K562 (cell line): ENCODE measurements at regions not wholly inside any gene's neighbourhood (a gene's known extent, or its start where the extent isn't known, plus 50 kb on each side); places are given as distances from the start of the nearest gene placed in this dataset.

Experiments used
- ATAC-seq: fragments of 200-7000 bp; cut with Tn5 transposase; 3 replicates; pipeline ENCODE4 v1.9.1; 2020; ENCODE audit warnings: moderate library complexity
- BruUV-seq: library from RNA; stranded (reverse); fragments of 400-500 nt; replicated peaks from 2 replicates; lab custom pipeline; 2021; lab: Mats Ljungman, UMichigan
- CTCF ChIA-PET: fragments of 300-600 bp; formaldehyde crosslinking; extraction: SDS; loops from one replicate; lab custom pipeline; 2021; ENCODE audit warnings: low intra/inter-chr PET ratio; lab: Yijun Ruan, JAX
- POLR2A ChIA-PET: fragments of 300-600, 350-650 bp; sonication (Branson Sonifier 250); formaldehyde crosslinking; extraction: SDS; loops from one replicate; lab custom pipeline; 2021; ENCODE audit warnings: antibody characterized with exemption, inconsistent platforms; lab: Yijun Ruan, JAX
- DNase-seq, 4 experiments: peaks; one replicate each; pipeline versions ENCODE4 v3.0.0 to v3.0.0-alpha.2; 2011 to 2018; ENCODE audit warnings: low spot score in 3 of 4, mixed read lengths in 3 of 4; ENCODE audit errors: extremely low read depth in 1 of 4
- FAIRE-seq: peaks from 2 replicates; lab custom pipeline; 2011; peaks lifted over from hg19 to GRCh38; lab: Jason Lieb, UNC
- H2AFZ ChIP-seq: 2 replicates; pipeline ENCODE4 v1.6.0; 2011; ENCODE audit warnings: low read depth, low read length, control low read depth, inconsistent platforms
- H3K27ac ChIP-seq: fragments of 200-600 bp; 3 replicates; pipeline ENCODE4 v1.8.0; 2011; ENCODE audit warnings: low read depth, mild to moderate bottlenecking, control low read depth, inconsistent platforms, low read length, moderate library complexity, mixed read lengths; ENCODE audit errors: extremely low read depth
- H3K27me3 ChIP-seq, 2 experiments: fragments of 300-600 bp in 1 of 2; 2 replicates in 1 of 2; 3 replicates in 1 of 2; pipeline versions ENCODE4 v1.6.0 to v1.8.0; 2011; ENCODE audit warnings: inconsistent platforms in 2 of 2, low read length in 2 of 2, mild to moderate bottlenecking in 1 of 2, mixed read lengths in 1 of 2, moderate library complexity in 1 of 2; ENCODE audit not compliant: control insufficient read depth in 2 of 2, insufficient read depth in 2 of 2
- H3K36me3 ChIP-seq: fragments of 300-600 bp; 3 replicates; pipeline ENCODE4 v1.8.0; 2011; ENCODE audit warnings: mild to moderate bottlenecking, low read length, inconsistent platforms; ENCODE audit not compliant: control insufficient read depth, insufficient read depth
- H3K4me1 ChIP-seq, 2 experiments: fragments of 200-600 bp in 1 of 2; replicated peaks in 1 of 2; 2 replicates in 1 of 2; 3 replicates in 1 of 2; pipeline versions ENCODE4 v1.5.1 to v1.8.0; 2011; ENCODE audit warnings: inconsistent platforms in 2 of 2, low read length in 2 of 2, mild to moderate bottlenecking in 1 of 2, mixed read lengths in 1 of 2, moderate library complexity in 1 of 2; ENCODE audit not compliant: control insufficient read depth in 2 of 2, insufficient read depth in 2 of 2
- H3K4me2 ChIP-seq: 2 replicates; pipeline ENCODE4 v1.6.1; 2011; ENCODE audit warnings: low read length, control low read depth, inconsistent platforms, mixed read lengths; ENCODE audit not compliant: insufficient read depth
- H3K4me3 ChIP-seq: fragments of 200-600 bp; sonication (generic), shearing (Covaris generic); 2 replicates; pipeline ENCODE4 v1.5.1; 2016; ENCODE audit warnings: control low read depth, inconsistent platforms
- H3K79me2 ChIP-seq: fragments of 200-600 bp; 3 replicates; pipeline ENCODE4 v1.8.0; 2011; ENCODE audit warnings: low read length, inconsistent platforms; ENCODE audit not compliant: control insufficient read depth, insufficient read depth
- H3K9ac ChIP-seq, 2 experiments: 2 replicates each; pipeline versions ENCODE4 v1.6.0 to v1.6.1; 2011; ENCODE audit warnings: low read depth in 2 of 2, low read length in 2 of 2, control low read depth in 1 of 2, inconsistent platforms in 1 of 2, mild to moderate bottlenecking in 1 of 2, mixed read lengths in 1 of 2; ENCODE audit not compliant: insufficient read depth in 1 of 2
- H3K9me1 ChIP-seq: one replicate; pipeline ENCODE4 v1.6.0; 2011; ENCODE audit warnings: inconsistent platforms, mild to moderate bottlenecking, low read length, moderate library complexity; ENCODE audit not compliant: control insufficient read depth, insufficient read depth
- H3K9me3 ChIP-seq: replicated peaks from 2 replicates; pipeline ENCODE4 v1.5.1; 2011; ENCODE audit warnings: low read depth, low read length, inconsistent platforms; ENCODE audit not compliant: control insufficient read depth, insufficient read depth
- H4K20me1 ChIP-seq: replicated peaks from 2 replicates; pipeline ENCODE4 v1.6.1; 2011; ENCODE audit warnings: low read length, inconsistent platforms, mixed read lengths; ENCODE audit not compliant: control insufficient read depth, insufficient read depth
- NFE2 ChIP-seq: IDR thresholded peaks from 2 replicates; pipeline ENCODE4 v1.6.1; 2014; ENCODE audit warnings: antibody characterized with exemption, low read depth
- ZBTB7A ChIP-seq: IDR thresholded peaks from 2 replicates; pipeline ENCODE4 v1.6.1; 2011; ENCODE audit warnings: low read depth, mild to moderate bottlenecking, low read length, moderate library complexity, borderline replicate concordance; ENCODE audit not compliant: control insufficient read depth
- WGBS: fragments of 100-300 bp; shearing (Covaris generic); methylation state at CpG from one replicate; pipeline ENCODE4 v1.1.6; 2016; ENCODE audit warnings: low coverage, mixed read lengths; ENCODE audit not compliant: insufficient coverage; ENCODE audit errors: missing lambda C conversion rate; 5-methylcytosine and 5-hydroxymethylcytosine counted together
- in situ Hi-C: fragments of 300-500 bp; cut with MboI; formaldehyde crosslinking; loops from 4 replicates; pipeline ENCODE4 v1.15.0; 2018; ENCODE audit warnings: inconsistent platforms, mixed read lengths
- intact Hi-C: fragments of 100-400 bp; cut with micrococcal nuclease; formaldehyde crosslinking; loops from 2 replicates; pipeline ENCODE4 v1.14.2; 2022

DNA sequence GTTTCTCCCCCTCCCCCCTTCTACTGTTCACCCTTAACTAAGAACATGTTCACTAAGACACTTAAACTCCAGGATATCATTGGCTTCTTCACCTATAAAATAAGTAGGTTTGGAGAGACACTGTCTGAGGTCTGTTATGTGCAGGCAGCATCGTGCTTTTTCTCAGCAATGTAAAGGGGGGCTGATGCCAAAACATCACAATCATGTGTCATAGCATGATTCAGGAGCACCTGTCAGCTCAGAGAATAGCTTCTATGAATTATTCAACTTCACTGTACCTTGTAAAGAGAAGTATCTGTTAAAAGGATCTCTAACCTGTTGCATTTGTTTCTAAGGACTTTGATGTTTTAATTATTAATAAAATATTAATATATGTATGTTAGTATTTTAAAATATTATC lies 211.4 kb upstream of the EPHA3 start:
- FAIRE-seq: no peak
- no TSS peak for BruUV-seq

DNA sequence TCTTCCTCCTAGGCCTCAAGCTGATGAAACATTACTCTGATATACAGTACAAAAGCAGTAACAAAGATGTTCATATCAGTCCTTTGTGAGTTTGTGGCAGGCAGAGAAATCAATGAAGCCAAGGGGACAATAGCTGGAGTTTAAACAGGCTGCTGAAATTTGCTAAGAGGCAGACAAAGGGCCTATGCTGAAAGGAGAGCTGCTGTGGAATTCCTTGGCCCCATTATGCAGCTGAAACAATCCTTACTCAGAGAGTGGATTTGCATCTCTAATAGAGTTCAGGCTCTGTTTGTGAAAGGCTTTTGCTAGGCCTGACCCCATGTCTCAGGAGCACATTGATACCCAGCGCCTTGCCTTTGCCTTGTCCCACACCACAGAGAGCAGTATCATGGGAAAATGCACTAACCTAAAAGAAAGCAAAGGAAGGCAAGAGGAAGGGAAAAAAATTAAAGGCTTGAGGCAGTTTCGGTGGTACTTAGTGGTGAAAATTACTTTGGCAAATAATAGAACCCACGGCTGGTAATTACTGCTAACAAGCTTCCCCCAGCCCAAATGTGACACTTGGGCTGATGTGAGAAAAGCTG lies 195.0 kb upstream of the EPHA3 start:
- BruUV-seq: no TSS peak

More for the DNA sequence above, 211.4 kb upstream of the EPHA3 start:
- TF ChIP-seq ZBTB7A: no peak
- CTCF ChIA-PET: no interaction called here
- H3K79me2 ChIP-seq: no peaks in the 10 kb centered on the region
- ATAC-seq (no peak), DNase-seq (no peak)
- no peaks in the 10 kb centered on the region for H3K36me3 ChIP-seq
- H3K4me3 ChIP-seq: no peak overlapping the region
- WGBS: 0% methylated on average over 1 of the region's 1 CpG
- H3K9me1 ChIP-seq: no peaks in the 10 kb centered on the region
- H3K9me3 ChIP-seq: no peaks in the 10 kb centered on the region
- intact Hi-C loops: no loop called here
- H2AFZ ChIP-seq: no peak overlapping the region
- no peaks in the 10 kb centered on the region for H3K4me1 ChIP-seq
- H3K27me3 ChIP-seq: no peaks in the 10 kb centered on the region
- no peak overlapping the region for H3K27ac ChIP-seq
- no peak overlapping the region for H3K9ac ChIP-seq
- no peak overlapping the region for H3K4me2 ChIP-seq
- in situ Hi-C loops: no loop called here
- no peaks in the 10 kb centered on the region for H4K20me1 ChIP-seq
- POLR2A ChIA-PET: no interaction called here

More for the DNA sequence above, 195.0 kb upstream of the EPHA3 start:
- intact Hi-C loops: no loop called here
- in situ Hi-C loops: no loop called here
- FAIRE-seq: no peak
- POLR2A ChIA-PET: no interaction called here
- Histone ChIP-seq H3K9me1 (no peaks in the 10 kb centered on the region), H3K79me2 (no peaks in the 10 kb centered on the region), H3K27me3 (no peaks in the 10 kb centered on the region), H3K9me3 (no peaks in the 10 kb centered on the region; the same call in 1 of the 2 replicates), H3K9ac (no peak overlapping the region), H3K4me3 (no peak overlapping the region), H3K4me2 (no peak overlapping the region), H2AFZ (no peak overlapping the region), H3K4me1 (no peaks in the 10 kb centered on the region), H3K27ac (no peak overlapping the region)
- CTCF ChIA-PET: no interaction called here
- no peak for ATAC-seq
- TF ChIP-seq NFE2: no peak
- TF ChIP-seq, all 486 proteins: peak for 0
- no peaks in the 10 kb centered on the region for H4K20me1 ChIP-seq
- no peak for DNase-seq
- no peaks in the 10 kb centered on the region for H3K36me3 ChIP-seq
- WGBS: 0% methylated on average over 3 of the region's 3 CpGs
